MM.1S (cell line): ENCODE measurements at regions not wholly inside any gene's neighbourhood (a gene's known extent, or its start where the extent isn't known, plus 50 kb on each side); places are given as distances from the start of the nearest gene placed in this dataset.

Experiments used
- CTCF ChIP-seq: fragments of 300-600 bp; sonication (generic); IDR thresholded peaks from 2 replicates; pipeline ENCODE4 v1.5.1; 2016; ENCODE audit warnings: antibody characterized with exemption, low read length, mixed read lengths
- EZH2 ChIP-seq: fragments of 300-600 bp; sonication (generic); optimal IDR thresholded peaks from 2 replicates; pipeline ENCODE3; 2017; ENCODE audit warnings: low read depth, mild to moderate bottlenecking, antibody characterized with exemption, low read length, mixed read lengths

- TF ChIP-seq CTCF (no peak), EZH2 (no peak)
Measured at GRCh38 chr1:55519276-55519675, 304.1 kb upstream of the USP24 start.
